ENCODE measurements at regions not wholly inside any gene's neighbourhood (a gene's known extent, or its start where the extent isn't known, plus 50 kb on each side); places are given as distances from the start of the nearest gene placed in this dataset.

- ChIA-PET POLR2A (ENCODE audit: unreplicated experiment) (no interaction called here), CTCF (interaction anchor here (0.6 kb wide), 2 partner anchors 70 to 231 kb away, joined by 3 read pairs; no protein-coding TSS in a partner anchor)
- Histone ChIP-seq H3K4me1 (ENCODE audit: control insufficient read depth, insufficient read depth, low read length) (no peaks in the 10 kb centered on the region), H2AK5ac (ENCODE audit: low read depth, low read length) (no peak overlapping the region), H3K79me1 (ENCODE audit: low read depth in 1 of 2, low read length in 2 of 2) (no peaks in the 10 kb centered on the region), H4K91ac (ENCODE audit: insufficient read depth, low read depth, low read length) (no peak overlapping the region), H4K20me1 (ENCODE audit: insufficient read depth, low read length) (no peaks in the 10 kb centered on the region), H3K18ac (ENCODE audit: low read depth, low read length) (no peak overlapping the region), H2BK120ac (ENCODE audit: low read depth, low read length) (no peak overlapping the region), H3K4me3 (ENCODE audit: insufficient read depth, low read depth, low read length) (no peak overlapping the region), H2BK5ac (ENCODE audit: low read depth, low read length, poor library complexity, severe bottlenecking) (no peak overlapping the region), H3K36me3 (ENCODE audit: control insufficient read depth, insufficient read depth, low read length) (no peaks in the 10 kb centered on the region), H3K9me3 (ENCODE audit: control insufficient read depth, insufficient read depth, low read length) (peaks cover 4% of the 10 kb centered on the region; the same call in 1 of the 2 replicates), H3K4me2 (ENCODE audit: low read depth, low read length) (no peak overlapping the region), H4K8ac (ENCODE audit: low read depth in 2 of 2, low read length in 2 of 2) (no peak overlapping the region), H2BK20ac (ENCODE audit: low read depth, low read length) (no peak overlapping the region), H3K4ac (ENCODE audit: low read depth, low read length) (no peak overlapping the region), H4K5ac (ENCODE audit: low read depth, low read length) (no peak overlapping the region), H2BK15ac (ENCODE audit: low read depth, low read length) (no peak overlapping the region), H2AK9ac (replicated peaks; ENCODE audit: low read depth, low read length, poor library complexity) (no peak overlapping the region), H3K27me3 (ENCODE audit: control insufficient read depth, insufficient read depth, low read length) (peaks cover 6% of the 10 kb centered on the region), H3K9ac (ENCODE audit: low read depth, low read length) (no peak overlapping the region), H2AFZ (replicated peaks; ENCODE audit: low read length, poor library complexity) (no peak overlapping the region), H3K56ac (ENCODE audit: extremely low read depth, insufficient read depth, low read length) (no peak overlapping the region), H3K27ac (ENCODE audit: insufficient read depth, low read length) (no peak overlapping the region), H3K14ac (replicated peaks; ENCODE audit: low read depth, low read length) (no peak overlapping the region), H3K23ac (ENCODE audit: low read depth, low read length) (no peak overlapping the region), H3K9me1 (ENCODE audit: insufficient read depth, low read length) (no peaks in the 10 kb centered on the region)
- intact Hi-C loops (cut with micrococcal nuclease): loop anchor here (1.0 to 10.0 kb wide), 4 partner anchors 335 to 1352 kb away; partner anchors contain the start of gene ZNF521
- dilution Hi-C loops (cut with HindIII; ENCODE audit: low sequenced_read_pairs, unreplicated experiment): no loop called here
- no peak for TF ChIP-seq NFE2L2 (IDR thresholded peaks at IDR 0.05; ENCODE audit: low read depth, low read length)
- in situ Hi-C loops (cut with MboI; ENCODE audit: low sequenced_read_pairs): loop anchor here (10.0 kb wide), 1 partner anchor 1012 kb away; no protein-coding TSS in a partner anchor
- WGBS, 2 experiments (ENCODE audit: extremely low coverage in 2 of 2, insufficient read length in 1 of 2): no CpG with 5 or more reads among the region's 4 CpGs
- no peak for DNase-seq
- no TSS peak for BruUV-seq (replicated peaks)
- ATAC-seq (ENCODE audit: low read depth): no peak
Observed at GRCh38 chr18:25896956-25897355, 193.5 kb downstream of the SS18 start.

Data from IMR-90 (cell line).